Neural cell (in vitro differentiated cells): ENCODE measurements at regions not wholly inside any gene's neighbourhood (a gene's known extent, or its start where the extent isn't known, plus 50 kb on each side); places are given as distances from the start of the nearest gene placed in this dataset.

Experiments
- H2AFZ ChIP-seq: fragments of 200-600, 300-800 bp; sonication (generic), shearing (Covaris generic); 2 replicates; pipeline ENCODE4 v1.6.0; 2014; ENCODE audit warnings: low read depth, mild to moderate bottlenecking, antibody characterized with exemption, low read length, moderate library complexity
- H3F3A ChIP-seq: fragments of 200-600 bp; shearing (Covaris generic); 2 replicates; pipeline ENCODE4 v1.6.1; 2016; ENCODE audit warnings: mild to moderate bottlenecking, moderate library complexity, mixed read lengths, antibody characterized with exemption, low read length; ENCODE audit not compliant: insufficient read depth, poor library complexity, severe bottlenecking
- H3K27ac ChIP-seq: fragments of 200-600, 300-800 bp; sonication (generic), shearing (Covaris generic); 2 replicates; pipeline ENCODE4 v1.5.1; 2014; ENCODE audit warnings: mild to moderate bottlenecking, low read length, moderate library complexity
- H3K27me3 ChIP-seq: fragments of 300-800, 200-600 bp; sonication (generic), shearing (Covaris generic); 2 replicates; pipeline ENCODE4 v1.6.0; 2014; ENCODE audit warnings: mild to moderate bottlenecking, low read depth, low read length, moderate library complexity; ENCODE audit not compliant: insufficient read depth
- H3K36me3 ChIP-seq: fragments of 300-800, 200-600 bp; sonication (generic), shearing (Covaris generic); 2 replicates; pipeline ENCODE4 v1.5.1; 2014; ENCODE audit warnings: mild to moderate bottlenecking, antibody characterized with exemption, low read length, moderate library complexity; ENCODE audit not compliant: insufficient read depth
- H3K4me2 ChIP-seq: fragments of 300-800, 200-600 bp; sonication (generic), shearing (Covaris generic); 2 replicates; pipeline ENCODE4 v1.6.0; 2014; ENCODE audit warnings: mild to moderate bottlenecking, low read length
- H3K4me3 ChIP-seq: fragments of 300-800, 200-600 bp; sonication (generic), shearing (Covaris generic); 2 replicates; pipeline ENCODE4 v1.5.1; 2014; ENCODE audit warnings: mild to moderate bottlenecking, low read length, moderate library complexity
- H3K79me2 ChIP-seq: fragments of 200-600 bp; shearing (Covaris generic); replicated peaks from 2 replicates; pipeline ENCODE4 v1.6.0; 2014; ENCODE audit warnings: mild to moderate bottlenecking, low read length, moderate library complexity; ENCODE audit not compliant: insufficient read depth
- H3K9ac ChIP-seq: fragments of 300-800, 200-600 bp; sonication (generic), shearing (Covaris generic); 2 replicates; pipeline ENCODE4 v1.6.1; 2016; ENCODE audit warnings: mild to moderate bottlenecking, low read length, mixed read lengths
- H3K9me2 ChIP-seq: fragments of 200-600 bp; shearing (Covaris generic); 2 replicates; pipeline ENCODE4 v1.6.1; 2016; ENCODE audit warnings: mild to moderate bottlenecking, low read length, mixed read lengths; ENCODE audit not compliant: insufficient read depth
- H3K9me3 ChIP-seq: fragments of 200-600, 300-800 bp; sonication (generic), shearing (Covaris generic); 2 replicates; pipeline ENCODE4 v1.6.1; 2016; ENCODE audit warnings: mild to moderate bottlenecking, mixed run types, low read length, moderate library complexity, mixed read lengths
- H4K20me1 ChIP-seq: fragments of 200-600 bp; shearing (Covaris generic); 2 replicates; pipeline ENCODE4 v1.6.1; 2016; ENCODE audit warnings: mild to moderate bottlenecking, mixed run types; ENCODE audit not compliant: insufficient read depth
- CTCF ChIP-seq: fragments of 450-650 bp; IDR thresholded peaks from 2 replicates; pipeline ENCODE4 v1.5.1; 2014; ENCODE audit warnings: antibody characterized with exemption, mild to moderate bottlenecking, moderate library complexity; ENCODE audit not compliant: poor library complexity, severe bottlenecking
- EP300 ChIP-seq: fragments of 450-650 bp; conservative IDR thresholded peaks from 2 replicates; pipeline ENCODE4 v1.6.1; 2014; ENCODE audit warnings: antibody characterized with exemption, mild to moderate bottlenecking, moderate library complexity; ENCODE audit not compliant: poor library complexity, severe bottlenecking
- EZH2 ChIP-seq: fragments of 200-600, 300-800 bp; shearing (Covaris generic), sonication (generic); IDR thresholded peaks from 2 replicates; pipeline ENCODE4 v1.6.1; 2014; ENCODE audit warnings: antibody characterized with exemption, low read length, borderline replicate concordance, mild to moderate bottlenecking; ENCODE audit not compliant: insufficient read depth, poor library complexity, severe bottlenecking
- MXI1 ChIP-seq: fragments of 450-650 bp; conservative IDR thresholded peaks from 2 replicates; pipeline ENCODE4 v1.6.1; 2014; ENCODE audit warnings: antibody characterized with exemption, mild to moderate bottlenecking; ENCODE audit not compliant: poor library complexity, severe bottlenecking
- RAD21 ChIP-seq: fragments of 450-650 bp; conservative IDR thresholded peaks from 2 replicates; pipeline ENCODE4 v1.6.1; 2014; ENCODE audit warnings: antibody characterized with exemption, mild to moderate bottlenecking, moderate library complexity
- TAF1 ChIP-seq: IDR thresholded peaks from 2 replicates; pipeline ENCODE4 v1.6.1; 2012; ENCODE audit warnings: low read depth

- H3K4me3 ChIP-seq = no peak overlapping the region
- H3K79me2 ChIP-seq = no peaks in the 10 kb centered on the region
- H3K27me3 ChIP-seq = no peaks in the 10 kb centered on the region
- TF ChIP-seq MXI1 (no peak), CTCF (no peak)
- H3K9me3 ChIP-seq = no peaks in the 10 kb centered on the region
- no peaks in the 10 kb centered on the region for H3K9me2 ChIP-seq
- H3K36me3 ChIP-seq = no peaks in the 10 kb centered on the region
- no peak overlapping the region for H3K9ac ChIP-seq
- no peak overlapping the region for H3K4me2 ChIP-seq
- no peaks in the 10 kb centered on the region for H3F3A ChIP-seq
- no peaks in the 10 kb centered on the region for H4K20me1 ChIP-seq
- no peak overlapping the region for H2AFZ ChIP-seq
- H3K27ac ChIP-seq = no peak overlapping the region
These were observed 264.7 kb downstream of the C16orf95 start for GRCh38 chr16:87052506-87052905.

- Histone ChIP-seq H3K4me2 (no peak overlapping the region), H3F3A (no peaks in the 10 kb centered on the region), H2AFZ (no peak overlapping the region), H3K36me3 (no peaks in the 10 kb centered on the region), H3K79me2 (no peaks in the 10 kb centered on the region), H3K27me3 (no peaks in the 10 kb centered on the region), H3K27ac (no peak overlapping the region), H3K9me3 (no peaks in the 10 kb centered on the region), H3K4me3 (no peak overlapping the region), H3K9me2 (no peaks in the 10 kb centered on the region), H3K9ac (no peak overlapping the region), H4K20me1 (no peaks in the 10 kb centered on the region)
- TF ChIP-seq TAF1 (no peak), RAD21 (no peak), EZH2 (no peak), EP300 (no peak)
These were observed 263.9 kb downstream of the C16orf95 start for GRCh38 chr16:87053016-87053982.

GRCh38 chr16:87054154-87054553, 263.0 kb downstream of the C16orf95 start:
- no peak overlapping the region for H3K27ac ChIP-seq
- H2AFZ ChIP-seq = no peak overlapping the region
- no peak for TF ChIP-seq CTCF
- no peaks in the 10 kb centered on the region for H3K36me3 ChIP-seq
- H4K20me1 ChIP-seq = no peaks in the 10 kb centered on the region
- H3K4me2 ChIP-seq = no peak overlapping the region
- H3F3A ChIP-seq = no peaks in the 10 kb centered on the region
- no peaks in the 10 kb centered on the region for H3K79me2 ChIP-seq
- H3K27me3 ChIP-seq = no peaks in the 10 kb centered on the region
- no peak overlapping the region for H3K9ac ChIP-seq
- no peaks in the 10 kb centered on the region for H3K9me2 ChIP-seq
- no peaks in the 10 kb centered on the region for H3K9me3 ChIP-seq
- H3K4me3 ChIP-seq = no peak overlapping the region
